ENCODE measurements at regions not wholly inside any gene's neighbourhood (a gene's known extent, or its start where the extent isn't known, plus 50 kb on each side); places are given as distances from the start of the nearest gene placed in this dataset.

DNA sequence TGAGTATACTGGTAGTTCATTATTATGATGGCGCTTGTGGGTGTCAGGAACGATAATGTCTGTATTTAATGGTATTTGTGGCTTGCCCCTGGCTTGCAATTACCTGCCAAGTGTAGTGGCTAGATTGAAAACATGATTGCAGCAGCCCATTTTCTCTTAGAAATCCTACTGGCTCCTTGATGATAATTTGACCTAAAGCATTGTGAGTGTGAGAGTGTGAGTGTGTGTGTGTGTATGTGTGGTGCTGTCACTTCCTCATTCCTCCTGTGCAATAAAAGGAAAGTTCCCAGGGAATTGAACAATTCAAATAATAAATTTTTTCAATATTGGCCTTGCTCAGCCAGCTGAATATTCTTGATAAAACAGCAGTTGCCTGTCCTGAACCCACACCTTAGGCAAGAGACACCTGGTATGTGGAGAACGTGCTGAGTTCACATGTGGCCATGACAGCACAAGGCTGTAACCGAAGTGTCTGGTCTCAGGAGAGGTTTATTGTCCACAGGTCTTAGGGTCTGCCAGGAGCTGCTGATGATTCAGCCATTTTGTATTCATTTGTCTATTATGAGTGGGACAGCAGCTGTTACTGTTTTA lies 193.3 kb downstream of the CD47 start:
- TF ChIP-seq, protein P1, sequence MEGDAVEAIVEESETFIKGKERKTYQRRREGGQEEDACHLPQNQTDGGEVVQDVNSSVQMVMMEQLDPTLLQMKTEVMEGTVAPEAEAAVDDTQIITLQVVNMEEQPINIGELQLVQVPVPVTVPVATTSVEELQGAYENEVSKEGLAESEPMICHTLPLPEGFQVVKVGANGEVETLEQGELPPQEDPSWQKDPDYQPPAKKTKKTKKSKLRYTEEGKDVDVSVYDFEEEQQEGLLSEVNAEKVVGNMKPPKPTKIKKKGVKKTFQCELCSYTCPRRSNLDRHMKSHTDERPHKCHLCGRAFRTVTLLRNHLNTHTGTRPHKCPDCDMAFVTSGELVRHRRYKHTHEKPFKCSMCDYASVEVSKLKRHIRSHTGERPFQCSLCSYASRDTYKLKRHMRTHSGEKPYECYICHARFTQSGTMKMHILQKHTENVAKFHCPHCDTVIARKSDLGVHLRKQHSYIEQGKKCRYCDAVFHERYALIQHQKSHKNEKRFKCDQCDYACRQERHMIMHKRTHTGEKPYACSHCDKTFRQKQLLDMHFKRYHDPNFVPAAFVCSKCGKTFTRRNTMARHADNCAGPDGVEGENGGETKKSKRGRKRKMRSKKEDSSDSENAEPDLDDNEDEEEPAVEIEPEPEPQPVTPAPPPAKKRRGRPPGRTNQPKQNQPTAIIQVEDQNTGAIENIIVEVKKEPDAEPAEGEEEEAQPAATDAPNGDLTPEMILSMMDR (conservative IDR thresholded peaks at IDR 0.05; ENCODE audit: low read length) = no peak
- TF ChIP-seq EZH2phosphoT487 (IDR thresholded peaks at IDR 0.05; ENCODE audit: borderline replicate concordance) = no peak
